ENCODE measurements at regions not wholly inside any gene's neighbourhood (a gene's known extent, or its start where the extent isn't known, plus 50 kb on each side); places are given as distances from the start of the nearest gene placed in this dataset.

- H3K4me3 ChIP-seq (ENCODE audit: low read depth, low read length): no peak overlapping the region
- TF ChIP-seq CTCF (IDR thresholded peaks at IDR 0.05; ENCODE audit: borderline replicate concordance, insufficient read depth, low read depth, low read length): no peak
Measured at GRCh38 chr2:220560192-220560591, 932.8 kb downstream of the SLC4A3 start.

DNA sequence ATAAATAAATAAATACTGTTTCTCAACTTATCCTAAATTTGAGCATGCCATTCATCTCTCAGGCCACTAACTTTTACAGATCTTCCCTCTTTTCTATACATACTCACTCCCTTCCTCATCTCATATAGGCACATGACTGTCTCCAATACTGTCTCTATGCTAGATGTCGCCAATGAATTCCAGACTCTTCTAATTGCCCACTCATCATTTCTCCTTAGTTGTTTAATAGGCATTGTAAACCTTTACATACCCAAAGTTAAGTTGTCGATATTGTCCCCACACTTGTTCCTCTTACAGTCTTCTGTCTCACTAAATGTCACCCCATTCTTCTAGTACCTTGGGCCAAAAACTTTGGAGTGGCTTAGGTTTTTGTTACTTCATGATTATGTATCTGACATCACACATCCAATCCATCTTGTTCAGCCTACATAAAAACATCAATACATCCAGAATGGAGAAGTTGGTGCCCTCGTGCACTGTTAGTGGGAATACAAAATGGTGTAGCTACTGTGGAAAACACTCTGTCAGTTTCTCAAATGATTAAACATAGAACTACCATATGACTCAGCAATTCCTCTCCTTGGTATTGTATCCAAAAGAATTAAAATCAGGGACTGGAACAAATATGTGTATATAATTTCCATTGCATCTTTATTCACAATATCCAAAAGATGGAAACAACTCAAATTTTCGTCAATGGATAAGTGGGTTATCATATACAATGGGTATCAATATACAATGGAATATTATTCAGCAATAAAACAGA, 935.1 kb downstream of the SLC4A3 start:
- TF ChIP-seq CTCF (IDR thresholded peaks at IDR 0.05; ENCODE audit: borderline replicate concordance, insufficient read depth, low read depth, low read length): no peak
- no peak overlapping the region for H3K4me3 ChIP-seq (ENCODE audit: low read depth, low read length)

- no peak overlapping the region for H3K4me3 ChIP-seq (ENCODE audit: low read depth, low read length)
Measured at GRCh38 chr2:220568296-220568695, 940.9 kb downstream of the SLC4A3 start.

DNA sequence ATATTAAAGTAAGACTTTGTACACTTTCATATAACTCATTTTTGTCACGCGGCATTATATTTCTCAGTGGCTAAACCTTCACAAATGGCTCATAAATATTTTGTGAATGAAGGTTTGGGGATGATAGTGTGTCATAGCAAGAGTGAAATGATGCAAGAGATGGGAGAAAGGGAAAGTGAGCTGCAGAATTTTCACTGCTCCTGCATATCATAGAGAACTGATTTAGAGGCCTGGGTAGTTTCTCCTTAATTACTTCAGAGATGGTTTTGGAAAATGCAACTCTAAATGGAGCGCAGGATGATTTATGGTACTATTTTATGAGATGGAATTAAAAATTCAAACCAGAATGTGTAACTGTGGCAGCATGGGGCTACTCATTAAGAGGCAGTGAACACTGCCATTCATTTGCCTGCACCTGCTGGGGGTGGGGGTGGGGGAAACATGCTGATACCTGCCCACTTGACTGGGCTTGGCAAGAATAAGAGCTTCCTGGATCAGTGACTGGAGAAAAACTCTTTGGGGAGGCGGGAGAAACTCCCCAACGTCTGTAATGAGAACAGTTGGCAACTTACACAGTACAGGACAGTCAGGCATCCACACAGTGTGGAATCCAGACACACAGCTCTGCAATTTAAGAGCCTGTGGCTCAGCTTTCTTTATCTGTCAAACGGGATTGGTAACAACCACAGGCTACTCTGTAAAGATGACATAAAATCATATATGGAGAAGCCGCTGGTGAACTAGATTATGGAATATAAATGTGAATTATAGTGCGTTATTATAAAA, 941.9 kb downstream of the SLC4A3 start:
- no peak overlapping the region for H3K4me3 ChIP-seq (ENCODE audit: low read depth, low read length)
- TF ChIP-seq CTCF (IDR thresholded peaks at IDR 0.05; ENCODE audit: borderline replicate concordance, insufficient read depth, low read depth, low read length): no peak

More at GRCh38 chr2:220568296-220568695, 940.9 kb downstream of the SLC4A3 start:
- no peak for TF ChIP-seq CTCF (IDR thresholded peaks at IDR 0.05; ENCODE audit: borderline replicate concordance, insufficient read depth, low read depth, low read length)

DNA sequence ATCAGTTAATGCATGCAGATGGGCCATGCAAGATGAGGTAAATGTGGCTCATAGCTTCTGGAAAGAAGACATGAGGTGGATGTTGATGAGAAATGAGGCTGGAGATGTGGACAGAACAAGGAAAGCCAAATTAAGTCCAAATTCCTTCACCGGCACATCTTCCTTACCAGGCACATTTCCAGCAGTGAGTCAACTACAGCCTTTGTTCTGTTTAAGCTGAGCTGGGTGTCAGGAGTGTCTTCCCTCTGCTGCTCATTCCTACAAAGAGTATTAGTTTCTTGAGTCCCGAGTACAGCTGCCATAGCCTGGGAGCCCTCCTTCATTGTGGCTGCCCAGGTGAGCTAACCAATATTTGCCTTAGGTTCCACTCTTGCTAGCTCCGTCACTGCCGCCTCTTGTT, 945.0 kb downstream of the SLC4A3 start:
- no peak for TF ChIP-seq CTCF (IDR thresholded peaks at IDR 0.05; ENCODE audit: borderline replicate concordance, insufficient read depth, low read depth, low read length)
- H3K4me3 ChIP-seq (ENCODE audit: low read depth, low read length): no peak overlapping the region

- TF ChIP-seq CTCF (IDR thresholded peaks at IDR 0.05; ENCODE audit: borderline replicate concordance, insufficient read depth, low read depth, low read length): no peak
- no peak overlapping the region for H3K4me3 ChIP-seq (ENCODE audit: low read depth, low read length)
Measured at GRCh38 chr2:220574038-220574437, 946.6 kb downstream of the SLC4A3 start.

Measured in GM12875 (cell line).